GM20000 (cell line): ENCODE measurements at regions not wholly inside any gene's neighbourhood (a gene's known extent, or its start where the extent isn't known, plus 50 kb on each side); places are given as distances from the start of the nearest gene placed in this dataset.

Experiments
- DNase-seq: peaks from one replicate; pipeline ENCODE4 v3.0.0; 2012; ENCODE audit warnings: low spot score
- CTCF ChIP-seq: IDR thresholded peaks from 2 replicates; pipeline ENCODE4 v1.5.1; 2012; ENCODE audit warnings: mild to moderate bottlenecking, control low read depth; ENCODE audit errors: extremely low read depth, missing control alignments

DNA sequence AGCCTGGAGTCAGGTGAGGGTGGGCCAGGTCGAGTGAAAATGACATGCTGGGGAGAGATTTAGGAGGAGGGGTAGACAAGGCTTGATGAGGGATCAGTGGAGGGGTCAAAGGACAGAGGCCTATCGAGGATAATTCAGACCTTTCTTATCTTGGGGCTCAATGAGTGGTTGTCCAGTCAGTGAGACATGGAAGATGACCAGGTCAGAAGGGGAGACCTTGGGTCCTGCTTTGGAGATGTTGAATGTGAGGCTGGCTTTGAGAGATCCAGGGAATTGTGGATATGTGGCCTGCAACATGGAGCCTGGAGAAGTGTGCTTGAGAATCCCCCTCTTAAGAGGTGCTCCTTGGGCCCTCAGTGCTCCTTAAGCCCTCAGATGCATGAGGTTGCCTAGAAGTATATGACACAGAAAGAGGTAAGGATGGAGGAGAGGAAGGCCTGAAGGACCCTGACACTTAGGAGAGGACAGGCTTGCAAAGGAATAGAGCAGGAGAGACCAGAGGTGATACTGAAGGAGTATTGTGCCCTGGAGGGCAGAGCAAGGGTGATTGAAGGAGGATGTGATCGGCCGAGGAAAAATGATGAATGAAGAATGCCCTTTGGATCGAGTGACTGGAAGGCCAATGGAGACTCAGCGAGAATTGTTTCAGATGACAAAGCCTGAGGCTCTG lies 129.8 kb upstream of the GPR26 start:
- no peak for TF ChIP-seq CTCF
- no peak for DNase-seq

GRCh38 chr10:123537188-123537961 lies 128.8 kb upstream of the GPR26 start:
- no peak for DNase-seq
- TF ChIP-seq CTCF: no peak

DNA sequence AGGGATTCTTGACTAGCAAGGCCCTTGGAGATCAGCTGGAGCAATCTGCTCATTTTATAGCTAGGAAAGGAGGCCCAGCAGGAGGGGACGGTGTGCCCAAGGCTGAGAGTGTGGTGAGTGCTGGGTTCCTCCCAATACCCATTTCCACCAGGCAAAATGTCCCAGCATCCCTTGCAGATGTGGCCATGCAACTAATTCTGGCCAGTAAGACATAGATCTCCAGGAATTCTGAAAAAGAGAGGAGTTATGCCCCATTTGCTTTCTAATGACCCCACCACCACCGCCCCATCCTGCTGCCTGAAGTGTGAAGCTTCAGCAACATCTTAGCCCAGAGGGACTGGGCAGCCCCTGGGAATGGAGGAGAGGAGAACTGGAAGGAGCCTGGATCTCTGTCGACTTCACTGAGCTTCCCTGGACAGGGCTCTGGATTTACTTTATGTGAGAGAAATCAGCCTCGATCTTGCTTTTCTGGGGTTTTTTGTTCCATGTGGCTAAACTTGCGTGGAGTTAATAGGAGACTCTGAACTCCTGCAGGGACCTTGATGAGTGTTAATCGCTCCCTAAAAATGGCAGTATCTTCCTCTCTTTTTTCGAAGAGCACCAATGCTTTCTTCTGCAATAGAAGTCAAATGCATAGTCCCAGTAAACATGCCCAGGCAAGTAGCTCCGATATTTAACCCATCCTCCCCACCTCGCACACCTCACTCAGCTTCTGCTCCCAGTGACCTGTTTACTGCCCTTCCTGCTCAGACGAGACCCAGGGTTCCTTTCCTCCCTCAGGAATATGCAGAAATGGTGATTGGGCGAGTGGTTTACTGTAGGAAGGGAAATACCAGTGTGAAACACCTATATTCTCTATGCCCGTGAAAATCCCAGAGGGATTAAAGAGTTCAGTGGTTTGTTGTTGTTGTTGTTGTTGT lies 127.5 kb upstream of the GPR26 start:
- no peak for DNase-seq
- no peak for TF ChIP-seq CTCF

DNA sequence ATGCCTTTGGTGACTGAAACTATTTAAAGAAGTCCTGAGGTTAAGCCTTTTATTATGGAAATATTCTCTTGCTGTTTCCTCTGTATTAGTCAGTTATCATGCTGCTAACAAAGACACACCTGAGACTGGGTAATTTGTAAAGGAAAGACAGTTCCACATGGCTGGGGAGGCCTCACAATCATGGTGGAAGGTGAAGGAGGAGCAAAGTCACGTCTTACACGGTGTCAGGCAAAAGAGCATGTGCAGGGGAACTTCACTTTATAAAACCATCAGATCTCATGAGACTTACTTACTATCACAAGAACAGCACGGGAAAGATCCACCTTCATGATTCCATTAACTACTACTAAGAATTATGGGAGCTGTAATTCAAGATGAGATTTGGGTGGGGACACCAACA lies 121.2 kb upstream of the GPR26 start:
- no peak for TF ChIP-seq CTCF
- no peak for DNase-seq

GRCh38 chr10:123548770-123549169 lies 117.4 kb upstream of the GPR26 start:
- TF ChIP-seq CTCF: no peak
- DNase-seq: no peak

DNA sequence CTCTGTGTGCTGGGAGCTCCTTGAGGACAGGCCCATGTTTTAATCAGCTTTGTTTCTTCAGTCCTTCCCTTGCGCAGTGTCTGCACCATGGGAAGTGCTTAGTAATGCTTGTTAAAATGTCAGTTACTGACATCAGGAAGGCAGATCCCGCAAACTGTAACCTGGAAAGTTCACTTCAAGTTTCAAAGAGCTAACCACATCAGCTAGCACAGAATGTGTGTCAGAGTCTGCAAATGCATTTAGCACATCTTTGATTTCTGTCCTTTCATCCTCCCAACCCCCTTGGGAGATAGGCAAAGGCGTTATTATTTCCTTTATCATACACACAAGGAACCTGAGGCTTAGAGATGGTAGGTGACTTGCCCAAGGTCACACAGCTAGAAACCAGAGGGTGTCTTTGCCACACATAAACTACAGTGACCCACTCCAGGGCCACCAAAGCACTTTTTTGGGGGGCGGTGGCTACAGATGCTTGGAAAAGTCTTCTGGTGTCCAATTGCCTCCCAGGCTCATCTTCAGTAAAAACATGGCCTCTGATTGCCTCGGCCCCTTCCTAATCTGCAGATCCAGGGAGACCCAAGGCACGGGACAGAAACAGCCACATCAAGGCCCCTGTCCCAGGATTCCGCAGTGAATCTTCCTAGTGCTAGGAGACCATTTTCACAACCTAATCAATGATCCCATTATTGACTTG lies 116.2 kb upstream of the GPR26 start:
- no peak for TF ChIP-seq CTCF
- no peak for DNase-seq

DNA sequence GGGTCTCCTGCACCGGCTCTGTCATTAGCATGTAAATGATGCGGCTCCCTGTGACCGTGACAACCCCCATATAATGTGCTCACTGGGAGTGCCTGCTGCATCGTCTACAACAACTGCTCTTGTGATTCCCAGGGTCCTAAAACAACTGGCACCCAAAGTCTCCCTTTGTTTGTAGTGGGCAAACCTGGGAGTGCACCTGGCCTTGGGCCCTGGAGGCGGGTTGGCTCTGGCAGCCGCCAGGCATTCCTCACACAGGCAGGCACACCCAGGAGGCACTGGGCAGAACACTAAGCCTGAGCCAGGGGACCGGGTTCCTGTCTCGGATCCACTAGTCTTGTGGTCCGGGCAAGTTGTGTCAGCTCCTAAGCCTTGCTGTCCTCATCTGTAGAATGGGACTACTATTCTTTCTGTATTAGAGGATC lies 115.5 kb upstream of the GPR26 start:
- no peak for TF ChIP-seq CTCF
- DNase-seq: no peak
